ENCODE measurements at regions not wholly inside any gene's neighbourhood (a gene's known extent, or its start where the extent isn't known, plus 50 kb on each side); places are given as distances from the start of the nearest gene placed in this dataset.

GRCh38 chr2:239667431-239667985 is 266.7 kb upstream of the HDAC4 start:
- in situ Hi-C loops (cut with MboI), result no loop called here
- no peak for FAIRE-seq
- Histone ChIP-seq H2AFZ (ENCODE audit: low read depth, low read length) (no peak overlapping the region), H3K27ac (ENCODE audit: extremely low read depth, low read depth, low read length) (no peak overlapping the region), H3K79me2 (ENCODE audit: control insufficient read depth, insufficient read depth, low read length) (no peaks in the 10 kb centered on the region), H3K4me2 (ENCODE audit: insufficient read depth, low read length) (no peak overlapping the region), H4K20me1 (replicated peaks; ENCODE audit: control insufficient read depth, insufficient read depth, low read length) (no peaks in the 10 kb centered on the region), H3K9me3 (replicated peaks; ENCODE audit: control insufficient read depth, insufficient read depth, low read depth, low read length) (no peaks in the 10 kb centered on the region), H3K36me3 (ENCODE audit: control insufficient read depth, insufficient read depth, low read length) (no peaks in the 10 kb centered on the region), H3K9me1 (ENCODE audit: control insufficient read depth, insufficient read depth, low read length) (no peaks in the 10 kb centered on the region), H3K4me1 (replicated peaks in 1 of 2; ENCODE audit: control insufficient read depth in 2 of 2, insufficient read depth in 2 of 2, low read length in 2 of 2) (no peaks in the 10 kb centered on the region), H3K4me3 (no peak overlapping the region), H3K27me3 (ENCODE audit: control insufficient read depth in 2 of 2, insufficient read depth in 2 of 2, low read length in 2 of 2) (peaks cover 0 to 43% of the 10 kb centered on the region in 2 experiments; a peak in 3 of 5 replicates), H3K9ac (ENCODE audit: insufficient read depth in 1 of 2, low read depth in 2 of 2, low read length in 2 of 2) (no peak overlapping the region)
- no peak for DNase-seq (ENCODE audit: extremely low read depth in 1 of 4, low spot score in 3 of 4)
- no TSS peak for BruUV-seq (replicated peaks)
- no peak for ATAC-seq
- 0% methylated on average over 6 of the region's 10 CpGs for WGBS (ENCODE audit: insufficient coverage, low coverage, missing lambda C conversion rate)
- ChIA-PET POLR2A (no interaction called here), CTCF (ENCODE audit: low intra/inter-chr PET ratio) (no interaction called here)
- intact Hi-C loops (cut with micrococcal nuclease), result no loop called here
- TF ChIP-seq ZBTB2 (IDR thresholded peaks at IDR 0.05), result no peak
- no peak for TF ChIP-seq KDM5B (IDR thresholded peaks at IDR 0.05; ENCODE audit: insufficient replicate concordance, low read depth, low read length)
- no peak for TF ChIP-seq RNF2 (IDR thresholded peaks at IDR 0.05)
- no peak for TF ChIP-seq E2F5 (CRISPR knock-in tag; IDR thresholded peaks at IDR 0.05)
- no peak for TF ChIP-seq MLLT1 (IDR thresholded peaks at IDR 0.05)
- no peak for TF ChIP-seq IRF1 (CRISPR knock-in tag; IDR thresholded peaks at IDR 0.05; ENCODE audit: borderline replicate concordance)
- no peak for TF ChIP-seq ELF4 (CRISPR knock-in tag; IDR thresholded peaks at IDR 0.05)
- TF ChIP-seq ZNF146 (CRISPR knock-in tag; IDR thresholded peaks at IDR 0.05; ENCODE audit: unreplicated experiment), result no peak
